Coronary artery (tissue), 2 donors: ENCODE measurements at regions not wholly inside any gene's neighbourhood (a gene's known extent, or its start where the extent isn't known, plus 50 kb on each side); places are given as distances from the start of the nearest gene placed in this dataset.
"Not testable (repeated sequence)": the region's sequence is repeated elsewhere in the genome, so short reads cannot be mapped to it uniquely, and the experiment has no call there.

ENCODE experiments used
- DNase-seq: peaks from one replicate; pipeline ENCODE4 v3.0.0-alpha.2; 2017; ENCODE audit warnings: low spot score
- H3K27ac ChIP-seq, 2 donors: fragments of 200-600 bp; sonication (generic); one replicate each; pipeline ENCODE4 v1.5.1; 2016 to 2019
- H3K4me3 ChIP-seq: fragments of 200-600 bp; sonication (generic); 2 replicates; pipeline ENCODE4 v1.5.1; 2016; ENCODE audit warnings: mild to moderate bottlenecking, moderate library complexity
- CTCF ChIP-seq: fragments of 200-600 bp; sonication (generic); IDR thresholded peaks from one replicate; pipeline ENCODE4 v1.5.1; 2019; ENCODE audit warnings: antibody characterized with exemption

GRCh38 chr1:61028136-61028535 lies 54.2 kb upstream of the NFIA start:
- no peak overlapping the region for H3K27ac ChIP-seq
- DNase-seq: no peak
- H3K4me3 ChIP-seq: no peak overlapping the region
- TF ChIP-seq CTCF: no peak

GRCh38 chr1:61018068-61018467 lies 64.3 kb upstream of the NFIA start:
- not testable (repeated sequence) for H3K27ac ChIP-seq, DNase-seq, H3K4me3 ChIP-seq

GRCh38 chr1:61017651-61018050 lies 64.7 kb upstream of the NFIA start:
- Histone ChIP-seq H3K4me3 (no peak overlapping the region), H3K27ac (no peak overlapping the region)
- no peak for TF ChIP-seq CTCF
- DNase-seq: no peak

DNA sequence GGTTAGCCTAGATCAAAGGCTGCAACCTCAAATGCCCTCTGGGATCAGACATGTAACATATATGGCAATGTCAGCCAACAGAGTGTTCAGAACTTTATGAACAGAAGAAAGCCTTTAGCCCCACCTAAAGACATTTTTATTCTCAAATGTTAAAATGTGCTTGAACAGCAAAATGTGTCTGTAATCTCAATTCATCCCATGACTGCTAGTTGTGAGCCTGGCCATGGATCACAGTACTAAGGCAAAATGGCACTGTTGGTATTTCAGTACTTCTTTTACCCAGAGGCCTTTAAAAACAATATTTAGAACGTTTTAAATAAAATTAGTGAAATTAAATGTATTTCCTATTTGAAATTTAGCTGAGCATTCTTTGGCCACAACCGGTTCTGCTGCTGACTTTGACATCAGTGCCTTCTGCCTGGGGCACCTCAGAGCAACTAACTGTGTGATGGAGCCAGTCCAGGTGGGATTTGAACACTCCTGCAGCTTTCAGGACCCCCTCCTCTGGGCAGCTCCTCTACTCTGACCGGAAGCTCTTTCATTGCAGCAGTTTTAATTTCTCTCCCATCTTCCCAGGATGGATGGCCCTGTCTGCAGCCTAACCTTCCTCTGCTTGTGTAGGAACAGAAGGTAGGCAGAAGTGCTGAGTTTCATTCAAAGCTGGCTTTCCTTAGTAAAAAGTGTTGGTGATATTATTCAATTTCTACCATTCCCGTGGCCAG lies 68.3 kb upstream of the NFIA start:
- no peak for TF ChIP-seq CTCF
- no peak for DNase-seq
- Histone ChIP-seq H3K27ac (no peak overlapping the region), H3K4me3 (no peak overlapping the region)

- Histone ChIP-seq H3K27ac (no peak overlapping the region), H3K4me3 (no peak overlapping the region)
- DNase-seq: no peak
- no peak for TF ChIP-seq CTCF
Measured at GRCh38 chr1:61013189-61013945, 69.0 kb upstream of the NFIA start.

DNA sequence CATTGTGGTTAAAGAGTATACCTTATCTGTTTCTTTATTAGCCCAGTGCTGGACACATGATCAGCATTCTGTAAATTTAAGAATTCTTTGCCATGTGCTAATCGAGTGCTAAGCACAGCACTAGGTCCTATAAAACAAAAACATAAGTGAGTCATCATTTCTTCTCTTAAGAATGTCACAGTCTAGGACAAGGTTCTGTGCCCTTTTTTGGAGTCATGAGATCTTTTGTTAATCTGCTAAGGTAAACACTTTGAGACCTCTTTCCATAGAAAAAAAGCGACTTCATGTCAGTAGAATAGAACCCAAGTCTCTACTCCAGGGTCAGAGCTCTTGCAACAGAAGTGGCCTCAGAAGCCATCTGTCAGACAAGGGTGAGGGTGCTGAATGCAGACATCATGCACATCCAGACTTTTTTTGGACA lies 70.0 kb upstream of the NFIA start:
- H3K4me3 ChIP-seq: no peak overlapping the region
- no peak for DNase-seq
- no peak for TF ChIP-seq CTCF
- no peak overlapping the region for H3K27ac ChIP-seq

- no peak for TF ChIP-seq CTCF
- no peak for DNase-seq
- Histone ChIP-seq H3K4me3 (no peak overlapping the region), H3K27ac (no peak overlapping the region)
Measured at GRCh38 chr1:61011561-61012263, 70.6 kb upstream of the NFIA start.
